ENCODE measurements at regions not wholly inside any gene's neighbourhood (a gene's known extent, or its start where the extent isn't known, plus 50 kb on each side); places are given as distances from the start of the nearest gene placed in this dataset.

GRCh38 chr2:156709091-156709490, 272.9 kb downstream of the GPD2 start:
- Histone ChIP-seq H2AFZ (ENCODE audit: control insufficient read depth, low read depth, low read length) (no peak overlapping the region), H3K79me2 (ENCODE audit: control insufficient read depth, insufficient read depth, low read length) (no peaks in the 10 kb centered on the region), H3K4me1 (ENCODE audit: control insufficient read depth, insufficient read depth, low read length) (no peaks in the 10 kb centered on the region), H3K4me3 (no peak overlapping the region), H3K27me3 (replicated peaks in 1 of 2; ENCODE audit: control insufficient read depth in 2 of 2, insufficient read depth in 2 of 2, low read length in 1 of 2) (no peaks in the 10 kb centered on the region), H3K27ac (ENCODE audit: control insufficient read depth, insufficient read depth) (no peak overlapping the region), H3K9me3 (replicated peaks; ENCODE audit: control insufficient read depth, insufficient read depth, low read length) (no peaks in the 10 kb centered on the region), H3K4me2 (ENCODE audit: control insufficient read depth, insufficient read depth) (no peak overlapping the region), H4K20me1 (ENCODE audit: control insufficient read depth, insufficient read depth) (no peaks in the 10 kb centered on the region), H3K9ac (ENCODE audit: control insufficient read depth, insufficient read depth, low read length) (no peak overlapping the region), H3K36me3 (ENCODE audit: control insufficient read depth in 2 of 2, insufficient read depth in 2 of 2, low read length in 1 of 2) (no peaks in the 10 kb centered on the region)
- ChIA-PET CTCF (no interaction called here), SMC1A (ENCODE audit: uncharacterized antibody, unreplicated experiment) (no interaction called here), RAD21 (ENCODE audit: unreplicated experiment) (no interaction called here), POLR2A (no interaction called here)
- 29% methylated on average over 4 of the region's 4 CpGs for WGBS (ENCODE audit: insufficient coverage, insufficient replicate concordance, low lambda C conversion rate, missing lambda C conversion rate)
- ATAC-seq (no peak), FAIRE-seq (no peak), DNase-seq (ENCODE audit: low read depth, low spot score) (no peak)
- BruUV-seq (replicated peaks): no TSS peak
- in situ Hi-C loops (cut with MboI) (no loop called here), intact Hi-C loops (cut with micrococcal nuclease; ENCODE audit: unreplicated experiment) (no loop called here)
- TF ChIP-seq POLR2A (IDR thresholded peaks at IDR 0.05; ENCODE audit: low read depth, low read length) (no peak), ZBTB40 (IDR thresholded peaks at IDR 0.05; ENCODE audit: borderline replicate concordance) (no peak), ESRRA (IDR thresholded peaks at IDR 0.05; ENCODE audit: low read length) (no peak), JUND (IDR thresholded peaks at IDR 0.05; ENCODE audit: low read depth, low read length) (no peak), LARP7 (IDR thresholded peaks at IDR 0.05) (no peak), RFX5 (IDR thresholded peaks at IDR 0.05; ENCODE audit: low read depth, low read length) (no peak), POU2F2 (IDR thresholded peaks at IDR 0.05; ENCODE audit: borderline replicate concordance, low read depth, low read length) (no peak), HDAC2 (IDR thresholded peaks at IDR 0.05) (no peak), MYC (IDR thresholded peaks at IDR 0.05; ENCODE audit: insufficient read depth, insufficient read length, insufficient replicate concordance, low read length, severe bottlenecking) (no peak), POLR2AphosphoS5 (IDR thresholded peaks at IDR 0.05; ENCODE audit: low read length) (no peak)
